Inflammatory macrophage treated with lipopolysaccharide for 4 hours (primary cell): ENCODE measurements at regions not wholly inside any gene's neighbourhood (a gene's known extent, or its start where the extent isn't known, plus 50 kb on each side); places are given as distances from the start of the nearest gene placed in this dataset.

Experiments used
- DNase-seq: peaks from one replicate; pipeline ENCODE4 v3.0.0-alpha.2; 2020

DNA sequence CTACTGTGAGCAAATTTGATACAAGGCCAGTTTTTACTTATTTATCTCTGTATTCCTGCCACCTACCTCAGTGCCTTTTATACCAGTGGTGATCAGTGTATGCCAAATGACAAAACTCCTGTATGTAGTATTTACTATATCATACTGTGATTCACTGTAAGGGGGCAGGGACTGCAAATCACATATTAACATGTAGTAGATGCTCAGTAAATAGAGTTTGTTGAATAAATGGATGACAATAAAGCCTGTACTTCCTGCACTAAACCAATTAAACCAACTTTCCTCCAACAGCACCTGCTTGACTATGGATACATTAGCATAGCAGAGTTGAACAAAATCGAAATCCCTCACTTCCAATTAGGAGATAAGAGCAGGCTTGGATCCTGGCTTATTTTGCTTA is 73.3 kb upstream of the C1orf87 start:
- no peak for DNase-seq

DNA sequence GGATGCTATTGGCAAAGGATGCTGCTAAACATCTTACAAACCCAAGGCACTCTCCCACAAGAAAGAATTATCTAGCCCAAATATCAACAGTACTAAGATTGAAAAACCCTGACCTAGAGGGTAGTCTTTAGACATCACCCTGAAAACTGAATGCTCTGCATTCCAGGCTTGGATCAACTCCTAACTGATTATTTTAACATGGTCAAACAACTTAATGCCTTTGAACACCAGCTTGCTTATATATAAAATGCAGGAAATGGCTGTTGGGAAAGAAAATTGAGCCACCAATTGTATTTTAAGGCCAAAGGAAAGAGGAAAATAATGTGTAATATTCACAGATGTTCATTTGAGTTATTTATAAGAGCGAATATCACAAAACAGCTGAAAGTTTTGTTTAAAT is 72.2 kb upstream of the C1orf87 start:
- no peak for DNase-seq

DNA sequence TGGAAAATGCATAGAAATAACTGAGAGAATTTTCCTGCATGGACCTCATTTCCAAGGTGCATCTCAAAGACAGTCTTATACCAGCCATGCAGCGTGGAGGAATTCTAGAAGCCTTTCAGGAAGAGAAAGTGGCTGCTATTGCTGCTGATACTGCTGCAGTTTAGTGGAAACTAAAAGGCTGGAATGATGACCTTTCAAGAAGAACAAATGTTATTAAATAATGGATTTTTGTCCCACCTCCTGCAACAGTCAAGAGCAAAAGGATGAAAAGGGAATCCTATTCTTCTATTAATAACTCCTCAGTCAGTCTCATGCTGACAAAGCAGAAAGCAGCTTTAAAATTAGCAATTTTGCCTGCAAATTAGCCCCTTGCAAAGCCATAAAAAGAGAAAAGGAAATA is 68.2 kb upstream of the C1orf87 start:
- no peak for DNase-seq

DNA sequence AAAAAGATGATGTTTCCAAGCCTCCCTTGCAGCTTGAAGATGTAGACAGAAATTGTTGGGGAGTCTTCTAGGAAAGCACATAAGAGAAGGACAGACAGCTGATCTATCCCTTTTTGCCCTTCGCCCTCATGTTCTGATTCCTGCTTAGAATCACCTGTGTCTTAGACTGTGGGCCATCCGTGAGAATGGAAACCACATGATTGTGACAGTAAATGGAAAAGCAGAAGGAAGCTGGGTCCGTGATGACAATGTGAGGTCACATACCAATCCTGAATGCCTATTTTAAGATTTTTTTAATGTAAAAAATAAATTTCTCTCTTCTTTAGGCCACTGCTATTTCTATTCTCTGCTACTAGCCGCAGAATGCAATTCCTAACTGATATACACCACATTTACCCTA is 67.7 kb upstream of the C1orf87 start:
- no peak for DNase-seq

DNA sequence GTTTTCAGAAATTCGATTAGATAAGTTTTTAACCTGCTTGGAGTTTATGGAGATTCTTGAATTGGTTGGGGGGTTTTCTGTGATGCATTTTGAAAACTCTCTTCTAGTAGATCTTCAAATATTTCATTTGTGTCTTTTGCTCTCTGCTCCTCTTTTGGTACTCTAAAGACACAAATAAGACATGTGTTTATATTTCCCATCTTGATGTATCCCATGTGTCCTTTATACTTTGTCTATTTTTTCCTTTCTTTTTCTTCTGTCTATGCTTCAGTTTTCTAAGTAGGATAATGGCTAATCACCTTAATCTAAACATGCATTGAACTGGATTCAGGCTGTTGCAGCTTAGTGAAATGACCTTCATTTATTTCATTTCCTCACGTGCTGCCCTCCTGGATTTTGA is 63.8 kb upstream of the C1orf87 start:
- no peak for DNase-seq

DNA sequence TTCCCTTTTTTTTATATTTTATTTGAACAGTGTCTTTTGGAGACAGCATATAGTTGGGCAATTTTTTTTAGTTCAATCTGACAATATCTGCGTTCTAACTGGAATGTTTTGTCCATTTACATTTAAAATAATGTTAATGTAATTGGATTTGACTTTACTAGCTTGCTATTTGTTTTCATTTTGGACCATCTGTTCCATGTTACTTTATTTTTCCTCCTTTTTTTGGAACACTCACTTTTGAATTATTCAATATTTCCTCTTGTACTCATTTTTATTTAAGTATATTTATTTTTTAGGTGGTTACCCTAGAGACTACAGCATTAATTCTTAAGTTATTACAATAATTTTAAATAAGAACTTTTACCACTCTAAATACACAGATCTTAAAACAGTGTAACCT is 62.8 kb upstream of the C1orf87 start:
- no peak for DNase-seq

DNA sequence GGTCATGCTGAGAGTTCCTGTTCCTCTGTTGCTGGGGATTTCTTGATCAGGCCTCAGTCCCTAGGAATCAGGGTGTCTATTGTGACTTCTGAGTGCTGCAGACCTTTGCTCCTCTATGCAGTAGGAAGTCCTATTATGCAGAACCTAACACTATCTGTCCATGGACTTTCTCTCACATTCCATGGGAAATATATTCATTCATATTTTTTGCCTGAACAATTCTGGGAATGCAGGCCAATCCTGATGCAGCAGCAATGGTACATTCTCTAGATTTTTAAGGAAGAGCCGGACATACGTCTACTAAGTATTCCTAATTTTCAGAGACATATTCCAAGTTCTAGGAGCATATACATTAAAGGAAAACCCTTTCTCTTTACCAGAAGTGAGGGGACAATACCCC is 61.1 kb upstream of the C1orf87 start:
- DNase-seq: no peak

DNA sequence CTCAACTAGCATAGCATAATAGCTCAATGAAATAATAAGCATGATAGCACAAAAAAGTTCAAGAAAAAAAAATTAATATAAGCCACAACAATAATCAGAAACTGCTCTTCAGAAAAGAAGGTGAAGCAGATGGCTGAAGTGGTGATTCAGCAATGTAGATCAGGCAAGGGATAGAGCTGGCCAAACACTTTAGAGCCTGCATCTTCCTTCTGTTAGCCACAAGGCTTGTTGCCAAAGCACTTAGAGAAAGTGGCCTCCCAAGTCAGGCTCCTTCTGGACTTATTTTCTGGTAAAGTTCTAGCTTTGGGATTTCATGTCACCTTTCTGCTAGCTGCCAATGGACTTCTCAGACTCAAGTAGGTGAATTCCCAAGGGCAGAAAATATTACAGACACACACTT is 60.3 kb upstream of the C1orf87 start:
- DNase-seq: no peak

DNA sequence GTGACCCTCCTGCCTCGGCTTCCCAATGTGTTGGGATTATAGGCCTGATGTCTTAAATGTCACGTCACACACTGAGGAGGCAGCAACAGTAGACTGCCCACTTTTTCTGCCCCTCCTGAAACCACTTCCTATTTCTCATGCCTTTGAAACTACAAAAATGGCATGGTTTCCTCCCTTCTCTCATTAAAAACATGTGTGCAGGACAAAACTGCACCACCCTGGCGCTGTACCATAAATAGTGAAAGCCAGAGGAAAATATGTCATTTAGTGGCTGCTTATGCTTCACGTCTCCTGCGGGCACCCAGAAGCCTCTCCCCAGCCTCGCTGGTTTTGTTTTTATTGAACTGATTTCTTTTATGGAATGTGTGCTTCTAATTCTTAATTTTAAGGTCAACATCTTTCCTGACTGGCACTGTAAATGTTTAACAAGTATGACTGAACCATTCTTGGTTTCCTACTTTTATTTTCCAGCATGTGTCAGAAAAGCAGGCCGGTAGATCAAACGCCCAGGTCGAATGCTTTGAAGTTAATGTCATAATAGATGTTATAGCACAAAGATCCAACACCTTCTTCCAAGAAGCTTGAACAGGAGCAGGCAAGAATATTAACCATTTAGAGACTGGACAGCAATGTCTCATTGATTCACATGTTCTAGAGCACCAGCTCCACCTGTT is 59.6 kb upstream of the C1orf87 start:
- DNase-seq: peak; percentile 29

DNA sequence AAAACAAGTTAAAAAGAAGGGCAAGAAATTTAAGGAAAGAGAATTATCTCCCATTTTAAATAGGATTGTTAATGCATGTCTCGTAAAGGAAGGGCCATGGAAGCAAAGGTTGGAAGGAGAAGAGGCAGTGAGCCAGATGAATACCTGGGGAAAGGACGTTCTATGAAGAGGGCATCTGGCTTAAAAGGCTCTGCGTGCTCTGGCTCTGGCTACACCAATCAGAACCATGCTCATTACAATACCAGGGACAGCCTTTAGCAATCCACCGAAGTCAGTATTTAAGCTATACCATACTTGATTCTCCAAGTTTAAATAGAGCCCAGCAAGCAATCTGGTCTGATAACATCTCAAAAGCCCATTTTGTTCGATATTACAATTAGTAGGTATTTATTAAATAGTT is 58.5 kb upstream of the C1orf87 start:
- no peak for DNase-seq

DNA sequence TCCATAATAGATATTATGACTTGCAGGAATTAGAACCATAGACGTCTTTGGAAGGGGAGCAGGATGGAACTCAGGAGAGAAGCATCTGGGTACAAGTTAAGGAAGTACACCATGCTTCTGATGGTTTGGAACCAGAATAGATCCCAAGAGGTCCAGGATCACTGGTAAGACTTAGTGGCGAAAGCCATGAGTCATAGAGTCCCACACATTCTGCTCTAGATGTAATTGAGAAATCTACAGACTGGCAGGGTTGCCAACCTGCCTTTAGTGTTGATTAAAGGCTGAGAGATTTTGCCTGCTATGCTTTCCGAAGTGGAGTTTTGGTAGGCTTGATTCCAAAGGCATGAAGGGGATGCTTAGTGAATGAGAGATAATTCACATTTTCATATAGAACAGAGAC is 57.1 kb upstream of the C1orf87 start:
- DNase-seq: peak; percentile 40

DNA sequence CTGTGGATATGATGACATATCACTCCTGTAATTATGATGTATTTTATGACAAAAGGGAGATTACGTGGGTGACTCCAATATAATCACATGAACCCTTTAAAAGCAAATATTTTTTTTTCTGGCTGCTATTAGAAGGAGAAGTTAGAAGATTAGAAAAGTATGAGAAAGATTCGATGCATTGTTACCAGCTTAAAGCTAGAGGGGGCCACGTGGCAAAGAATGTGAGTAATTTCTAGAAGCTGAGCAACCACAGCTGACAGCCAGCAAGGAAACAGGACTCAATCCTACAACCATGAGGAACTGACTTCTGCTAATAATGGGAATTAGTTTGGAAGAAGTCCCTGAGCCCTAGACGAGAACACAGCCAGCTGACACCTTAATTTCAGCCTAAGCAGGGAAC is 56.3 kb upstream of the C1orf87 start:
- DNase-seq: no peak

DNA sequence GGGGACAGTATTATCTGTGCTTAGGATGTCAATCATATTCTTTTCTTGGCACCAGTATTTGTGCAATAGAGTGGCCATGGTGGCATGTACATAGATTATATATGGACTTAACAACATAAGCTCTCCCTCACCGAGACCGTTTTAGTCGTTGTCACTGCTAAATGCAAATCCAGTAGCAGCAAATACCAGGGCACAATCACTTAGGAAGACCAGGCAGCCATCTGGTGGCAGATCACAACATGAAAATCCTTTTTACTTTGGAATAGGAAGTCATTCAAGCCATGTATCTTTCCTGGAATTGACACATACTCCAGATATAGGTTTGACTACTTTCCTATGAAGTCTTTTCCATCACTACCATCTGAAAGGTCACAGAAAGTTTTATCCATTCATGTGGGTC is 53.2 kb upstream of the C1orf87 start:
- DNase-seq: no peak
